Fibroblast of skin of scalp (primary cell): ENCODE measurements at regions not wholly inside any gene's neighbourhood (a gene's known extent, or its start where the extent isn't known, plus 50 kb on each side); places are given as distances from the start of the nearest gene placed in this dataset.
A peak's percentile ranks its signal among the peaks of the same experiment; 100 is the strongest.
"Not testable (repeated sequence)": the region's sequence is repeated elsewhere in the genome, so short reads cannot be mapped to it uniquely, and the experiment has no call there.

Source experiments
- DNase-seq: peaks from one replicate; pipeline ENCODE4 v3.0.0-alpha.2; 2013

- DNase-seq: no peak
Observed at GRCh38 chr9:34793428-34793827, 83.5 kb upstream of the CCL21 start.

GRCh38 chr9:34783951-34784487 lies 74.1 kb upstream of the CCL21 start:
- no peak for DNase-seq

- DNase-seq: no peak
Observed at GRCh38 chr9:34782372-34782771, 72.4 kb upstream of the CCL21 start.

GRCh38 chr9:34777666-34778065 lies 67.7 kb upstream of the CCL21 start:
- no peak for DNase-seq

- DNase-seq: no peak
Observed at GRCh38 chr9:34773955-34774354, 64.0 kb upstream of the CCL21 start.

GRCh38 chr9:34773306-34773910 lies 63.5 kb upstream of the CCL21 start:
- no peak for DNase-seq

GRCh38 chr9:34771007-34771406 lies 61.1 kb upstream of the CCL21 start:
- no peak for DNase-seq

GRCh38 chr9:34767087-34767486 lies 57.2 kb upstream of the CCL21 start:
- DNase-seq: not testable (repeated sequence)

GRCh38 chr9:34760196-34761040 lies 50.5 kb upstream of the CCL21 start:
- DNase-seq: peak; percentile 7
